Mucosa of descending colon (tissue), 3 donors: ENCODE measurements at regions not wholly inside any gene's neighbourhood (a gene's known extent, or its start where the extent isn't known, plus 50 kb on each side); places are given as distances from the start of the nearest gene placed in this dataset.

Experiments used
- ATAC-seq: fragments of 200-7000 bp; cut with Tn5 transposase; one replicate; pipeline ENCODE4 v1.9.1; 2020; ENCODE audit warnings: mild to moderate bottlenecking, moderate library complexity
- DNase-seq, 3 donors: peaks; one replicate each; pipeline ENCODE4 v3.0.0-alpha.2; 2020
- H3K36me3 ChIP-seq: fragments of 200-600 bp; one replicate; pipeline ENCODE4 v1.8.0; 2021; ENCODE audit warnings: low read depth, mild to moderate bottlenecking
- H3K4me1 ChIP-seq: fragments of 200-600 bp; one replicate; pipeline ENCODE4 v1.8.0; 2021; ENCODE audit warnings: low read depth, mild to moderate bottlenecking
- H3K4me3 ChIP-seq: fragments of 200-600 bp; one replicate; pipeline ENCODE4 v1.8.0; 2021; ENCODE audit warnings: mild to moderate bottlenecking
- H3K9me3 ChIP-seq: fragments of 200-600 bp; one replicate; pipeline ENCODE4 v1.8.0; 2021; ENCODE audit warnings: mild to moderate bottlenecking
- intact Hi-C, 2 donors: fragments of 100-400 bp; cut with DNase I in 1 of 2; cut with micrococcal nuclease in 1 of 2; formaldehyde crosslinking; loops; one replicate each; pipeline versions ENCODE4 v1.11.0 to v1.11.1; 2022; cut with DNase I, micrococcal nuclease
- TF ChIP-seq, protein P1 (sequence below): fragments of 200-600 bp; IDR thresholded peaks from one replicate; pipeline ENCODE4 v1.8.0; 2022; ENCODE audit warnings: antibody characterized with exemption, mild to moderate bottlenecking
- donor health status: DM: no; HTN: no; CAD: no; lungs with moderate emphysema.
- donor health status: DM: no; HTN: no; CAD: no.
- donor health status: DM: no; HTN: yes; CAD: no.

GRCh38 chr10:24000271-24000813, 208.6 kb upstream of the KIAA1217 start:
- ATAC-seq: no peak
- no peaks in the 10 kb centered on the region for H3K9me3 ChIP-seq
- no peaks in the 10 kb centered on the region for H3K36me3 ChIP-seq
- intact Hi-C loops: no loop called here
- DNase-seq: no peak
- no peak overlapping the region for H3K4me3 ChIP-seq
- H3K4me1 ChIP-seq: no peaks in the 10 kb centered on the region
- TF ChIP-seq, protein P1, sequence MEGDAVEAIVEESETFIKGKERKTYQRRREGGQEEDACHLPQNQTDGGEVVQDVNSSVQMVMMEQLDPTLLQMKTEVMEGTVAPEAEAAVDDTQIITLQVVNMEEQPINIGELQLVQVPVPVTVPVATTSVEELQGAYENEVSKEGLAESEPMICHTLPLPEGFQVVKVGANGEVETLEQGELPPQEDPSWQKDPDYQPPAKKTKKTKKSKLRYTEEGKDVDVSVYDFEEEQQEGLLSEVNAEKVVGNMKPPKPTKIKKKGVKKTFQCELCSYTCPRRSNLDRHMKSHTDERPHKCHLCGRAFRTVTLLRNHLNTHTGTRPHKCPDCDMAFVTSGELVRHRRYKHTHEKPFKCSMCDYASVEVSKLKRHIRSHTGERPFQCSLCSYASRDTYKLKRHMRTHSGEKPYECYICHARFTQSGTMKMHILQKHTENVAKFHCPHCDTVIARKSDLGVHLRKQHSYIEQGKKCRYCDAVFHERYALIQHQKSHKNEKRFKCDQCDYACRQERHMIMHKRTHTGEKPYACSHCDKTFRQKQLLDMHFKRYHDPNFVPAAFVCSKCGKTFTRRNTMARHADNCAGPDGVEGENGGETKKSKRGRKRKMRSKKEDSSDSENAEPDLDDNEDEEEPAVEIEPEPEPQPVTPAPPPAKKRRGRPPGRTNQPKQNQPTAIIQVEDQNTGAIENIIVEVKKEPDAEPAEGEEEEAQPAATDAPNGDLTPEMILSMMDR: no peak

- intact Hi-C loops: no loop called here
- no peak overlapping the region for H3K4me3 ChIP-seq
- no peaks in the 10 kb centered on the region for H3K9me3 ChIP-seq
- TF ChIP-seq, protein P1: no peak
- H3K4me1 ChIP-seq: no peaks in the 10 kb centered on the region
- no peak for DNase-seq
- no peaks in the 10 kb centered on the region for H3K36me3 ChIP-seq
- no peak for ATAC-seq
Measured at GRCh38 chr10:24006741-24007140, 202.2 kb upstream of the KIAA1217 start.

GRCh38 chr10:24007359-24007758, 201.6 kb upstream of the KIAA1217 start:
- no peaks in the 10 kb centered on the region for H3K9me3 ChIP-seq
- intact Hi-C loops: no loop called here
- ATAC-seq (no peak), DNase-seq (no peak)
- H3K36me3 ChIP-seq: no peaks in the 10 kb centered on the region
- H3K4me1 ChIP-seq: no peaks in the 10 kb centered on the region
- no peak overlapping the region for H3K4me3 ChIP-seq
- TF ChIP-seq, protein P1: no peak

- no peak overlapping the region for H3K4me3 ChIP-seq
- H3K36me3 ChIP-seq: no peaks in the 10 kb centered on the region
- TF ChIP-seq, protein P1: no peak
- H3K4me1 ChIP-seq: no peaks in the 10 kb centered on the region
- DNase-seq (no peak), ATAC-seq (no peak)
- H3K9me3 ChIP-seq: no peaks in the 10 kb centered on the region
- intact Hi-C loops: no loop called here
Measured at GRCh38 chr10:24008164-24009091, 200.5 kb upstream of the KIAA1217 start.

DNA sequence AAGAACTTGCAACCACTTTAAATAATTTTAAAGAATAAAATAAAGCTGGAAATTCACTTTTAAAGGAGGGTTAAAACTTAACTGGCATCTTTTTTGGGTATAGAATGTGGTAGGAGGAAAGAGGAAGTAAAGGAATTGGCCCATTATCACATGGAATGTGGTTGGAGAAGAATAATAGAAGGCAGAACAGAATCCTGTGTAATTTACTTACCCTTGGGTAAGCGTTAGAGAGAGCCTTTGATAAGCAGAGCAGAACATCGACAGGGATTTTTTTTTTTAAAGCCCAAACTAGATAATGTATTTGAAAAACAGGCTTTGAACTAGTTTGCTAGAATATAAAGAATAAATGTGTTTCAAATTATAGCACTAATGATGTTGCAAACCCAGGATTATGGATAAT, 199.8 kb upstream of the KIAA1217 start:
- H3K36me3 ChIP-seq: no peaks in the 10 kb centered on the region
- TF ChIP-seq, protein P1: no peak
- H3K4me3 ChIP-seq: no peak overlapping the region
- no peak for DNase-seq
- intact Hi-C loops: no loop called here
- H3K4me1 ChIP-seq: no peaks in the 10 kb centered on the region
- H3K9me3 ChIP-seq: no peaks in the 10 kb centered on the region
- no peak for ATAC-seq
